ENCODE measurements at regions not wholly inside any gene's neighbourhood (a gene's known extent, or its start where the extent isn't known, plus 50 kb on each side); places are given as distances from the start of the nearest gene placed in this dataset.

- no peak for TF ChIP-seq CTCF (conservative IDR thresholded peaks at IDR 0.05; ENCODE audit: low read depth, low read length)
- no peak for TF ChIP-seq EZH2 (IDR thresholded peaks at IDR 0.05; ENCODE audit: low read length, unreplicated experiment)
- TF ChIP-seq EZH2phosphoT487 (IDR thresholded peaks at IDR 0.05; ENCODE audit: borderline replicate concordance, low read length): no peak
Observed at GRCh38 chr5:53219174-53219573, 109.6 kb upstream of the MOCS2 start.

Measured in PC-3 (cell line).